PFSK-1 (cell line): ENCODE measurements at regions not wholly inside any gene's neighbourhood (a gene's known extent, or its start where the extent isn't known, plus 50 kb on each side); places are given as distances from the start of the nearest gene placed in this dataset.

ENCODE experiments used
- POLR2AphosphoS5 ChIP-seq: IDR thresholded peaks from 2 replicates; pipeline ENCODE4 v1.6.1; 2012; ENCODE audit warnings: low read depth, mild to moderate bottlenecking, control low read depth, low read length, moderate library complexity
- TAF1 ChIP-seq: IDR thresholded peaks from 2 replicates; pipeline ENCODE4 v1.6.1; 2012; ENCODE audit warnings: low read length, control low read depth, borderline replicate concordance; ENCODE audit not compliant: insufficient read depth

DNA sequence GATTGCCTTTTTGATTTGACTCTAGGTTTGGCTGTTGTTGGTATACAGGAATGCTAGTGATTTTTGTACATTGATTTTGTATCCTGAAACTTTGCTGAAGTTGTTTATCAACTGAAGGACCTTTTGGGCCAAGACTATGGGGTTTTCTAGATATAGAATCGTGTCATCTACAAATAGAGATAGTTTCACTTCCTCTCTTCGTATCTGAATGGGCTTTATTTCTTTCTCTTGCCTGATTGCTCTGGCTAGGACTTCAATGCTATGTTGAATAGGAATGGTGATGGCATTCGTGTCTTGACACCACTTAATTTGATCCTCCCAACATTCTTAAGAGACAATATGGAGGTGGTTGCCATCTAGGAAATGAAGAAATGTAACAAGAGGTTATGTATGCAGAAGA lies 388.1 kb upstream of the API5 start:
- TF ChIP-seq TAF1 (no peak), POLR2AphosphoS5 (no peak)
